K562 (cell line): ENCODE measurements at regions not wholly inside any gene's neighbourhood (a gene's known extent, or its start where the extent isn't known, plus 50 kb on each side); places are given as distances from the start of the nearest gene placed in this dataset.

Experiments
- ATAC-seq: fragments of 200-7000 bp; cut with Tn5 transposase; 3 replicates; pipeline ENCODE4 v1.9.1; 2020; ENCODE audit warnings: moderate library complexity
- BruUV-seq: library from RNA; stranded (reverse); fragments of 400-500 nt; replicated peaks from 2 replicates; lab custom pipeline; 2021; lab: Mats Ljungman, UMichigan
- CTCF ChIA-PET: fragments of 300-600 bp; formaldehyde crosslinking; extraction: SDS; loops from one replicate; lab custom pipeline; 2021; ENCODE audit warnings: low intra/inter-chr PET ratio; lab: Yijun Ruan, JAX
- POLR2A ChIA-PET: fragments of 300-600, 350-650 bp; sonication (Branson Sonifier 250); formaldehyde crosslinking; extraction: SDS; loops from one replicate; lab custom pipeline; 2021; ENCODE audit warnings: antibody characterized with exemption, inconsistent platforms; lab: Yijun Ruan, JAX
- DNase-seq, 4 experiments: peaks; one replicate each; pipeline versions ENCODE4 v3.0.0 to v3.0.0-alpha.2; 2011 to 2018; ENCODE audit warnings: low spot score in 3 of 4, mixed read lengths in 3 of 4; ENCODE audit errors: extremely low read depth in 1 of 4
- FAIRE-seq: peaks from 2 replicates; lab custom pipeline; 2011; peaks lifted over from hg19 to GRCh38; lab: Jason Lieb, UNC
- H2AFZ ChIP-seq: 2 replicates; pipeline ENCODE4 v1.6.0; 2011; ENCODE audit warnings: low read depth, low read length, control low read depth, inconsistent platforms
- H3K27ac ChIP-seq: fragments of 200-600 bp; 3 replicates; pipeline ENCODE4 v1.8.0; 2011; ENCODE audit warnings: low read depth, mild to moderate bottlenecking, control low read depth, inconsistent platforms, low read length, moderate library complexity, mixed read lengths; ENCODE audit errors: extremely low read depth
- H3K27me3 ChIP-seq, 2 experiments: fragments of 300-600 bp in 1 of 2; 2 replicates in 1 of 2; 3 replicates in 1 of 2; pipeline versions ENCODE4 v1.6.0 to v1.8.0; 2011; ENCODE audit warnings: inconsistent platforms in 2 of 2, low read length in 2 of 2, mild to moderate bottlenecking in 1 of 2, mixed read lengths in 1 of 2, moderate library complexity in 1 of 2; ENCODE audit not compliant: control insufficient read depth in 2 of 2, insufficient read depth in 2 of 2
- H3K36me3 ChIP-seq: fragments of 300-600 bp; 3 replicates; pipeline ENCODE4 v1.8.0; 2011; ENCODE audit warnings: mild to moderate bottlenecking, low read length, inconsistent platforms; ENCODE audit not compliant: control insufficient read depth, insufficient read depth
- H3K4me1 ChIP-seq, 2 experiments: fragments of 200-600 bp in 1 of 2; replicated peaks in 1 of 2; 2 replicates in 1 of 2; 3 replicates in 1 of 2; pipeline versions ENCODE4 v1.5.1 to v1.8.0; 2011; ENCODE audit warnings: inconsistent platforms in 2 of 2, low read length in 2 of 2, mild to moderate bottlenecking in 1 of 2, mixed read lengths in 1 of 2, moderate library complexity in 1 of 2; ENCODE audit not compliant: control insufficient read depth in 2 of 2, insufficient read depth in 2 of 2
- H3K4me2 ChIP-seq: 2 replicates; pipeline ENCODE4 v1.6.1; 2011; ENCODE audit warnings: low read length, control low read depth, inconsistent platforms, mixed read lengths; ENCODE audit not compliant: insufficient read depth
- H3K4me3 ChIP-seq: fragments of 200-600 bp; sonication (generic), shearing (Covaris generic); 2 replicates; pipeline ENCODE4 v1.5.1; 2016; ENCODE audit warnings: control low read depth, inconsistent platforms
- H3K79me2 ChIP-seq: fragments of 200-600 bp; 3 replicates; pipeline ENCODE4 v1.8.0; 2011; ENCODE audit warnings: low read length, inconsistent platforms; ENCODE audit not compliant: control insufficient read depth, insufficient read depth
- H3K9ac ChIP-seq, 2 experiments: 2 replicates each; pipeline versions ENCODE4 v1.6.0 to v1.6.1; 2011; ENCODE audit warnings: low read depth in 2 of 2, low read length in 2 of 2, control low read depth in 1 of 2, inconsistent platforms in 1 of 2, mild to moderate bottlenecking in 1 of 2, mixed read lengths in 1 of 2; ENCODE audit not compliant: insufficient read depth in 1 of 2
- H3K9me1 ChIP-seq: one replicate; pipeline ENCODE4 v1.6.0; 2011; ENCODE audit warnings: inconsistent platforms, mild to moderate bottlenecking, low read length, moderate library complexity; ENCODE audit not compliant: control insufficient read depth, insufficient read depth
- H3K9me3 ChIP-seq: replicated peaks from 2 replicates; pipeline ENCODE4 v1.5.1; 2011; ENCODE audit warnings: low read depth, low read length, inconsistent platforms; ENCODE audit not compliant: control insufficient read depth, insufficient read depth
- H4K20me1 ChIP-seq: replicated peaks from 2 replicates; pipeline ENCODE4 v1.6.1; 2011; ENCODE audit warnings: low read length, inconsistent platforms, mixed read lengths; ENCODE audit not compliant: control insufficient read depth, insufficient read depth
- NELFE ChIP-seq: IDR thresholded peaks from 2 replicates; pipeline ENCODE4 v1.6.1; 2011; ENCODE audit warnings: mild to moderate bottlenecking; ENCODE audit not compliant: insufficient read depth, insufficient read length
- PHF8 ChIP-seq: fragments of 200-600 bp; sonication (generic); IDR thresholded peaks from 2 replicates; pipeline ENCODE4 v1.6.1; 2012; ENCODE audit warnings: mixed run types, mild to moderate bottlenecking, inconsistent platforms, low read length, moderate library complexity, borderline replicate concordance
- SUPT5H ChIP-seq: fragments of 450-650 bp; IDR thresholded peaks from 2 replicates; pipeline ENCODE4 v1.6.1; 2016
- ZKSCAN8 ChIP-seq: fragments of 200-800 bp; sonication (Bioruptor generic); IDR thresholded peaks from 2 replicates; pipeline ENCODE4 v1.6.1; 2016; ENCODE audit warnings: missing genetic modification characterization, missing compliant biosample characterization
- WGBS: fragments of 100-300 bp; shearing (Covaris generic); methylation state at CpG from one replicate; pipeline ENCODE4 v1.1.6; 2016; ENCODE audit warnings: low coverage, mixed read lengths; ENCODE audit not compliant: insufficient coverage; ENCODE audit errors: missing lambda C conversion rate; 5-methylcytosine and 5-hydroxymethylcytosine counted together
- in situ Hi-C: fragments of 300-500 bp; cut with MboI; formaldehyde crosslinking; loops from 4 replicates; pipeline ENCODE4 v1.15.0; 2018; ENCODE audit warnings: inconsistent platforms, mixed read lengths
- intact Hi-C: fragments of 100-400 bp; cut with micrococcal nuclease; formaldehyde crosslinking; loops from 2 replicates; pipeline ENCODE4 v1.14.2; 2022
- TF ChIP-seq, protein P1 (sequence below): fragments of 250-450 bp; sonication (Bioruptor Pico); IDR thresholded peaks from 2 replicates; pipeline ENCODE4 v1.8.0; 2022; ENCODE audit warnings: moderate library complexity, mild to moderate bottlenecking, inconsistent platforms
- TF ChIP-seq, protein P2 (sequence below): fragments of 450-650 bp; IDR thresholded peaks from 2 replicates; pipeline ENCODE4 v1.6.1; 2016; ENCODE audit warnings: low read depth, mild to moderate bottlenecking, moderate library complexity
- TF ChIP-seq, protein P3 (sequence below): sonication (generic); formaldehyde crosslinking; IDR thresholded peaks from 2 replicates; pipeline ENCODE4 v1.8.0; 2022; ENCODE audit warnings: mild to moderate bottlenecking, missing genetic modification reagents, borderline replicate concordance
- TF ChIP-seq, protein P4 (sequence below): fragments of 450-650 bp; conservative IDR thresholded peaks from 2 replicates; pipeline ENCODE4 v1.6.1; 2016; ENCODE audit warnings: missing genetic modification characterization, low read depth, mild to moderate bottlenecking, missing compliant biosample characterization, moderate library complexity

DNA sequence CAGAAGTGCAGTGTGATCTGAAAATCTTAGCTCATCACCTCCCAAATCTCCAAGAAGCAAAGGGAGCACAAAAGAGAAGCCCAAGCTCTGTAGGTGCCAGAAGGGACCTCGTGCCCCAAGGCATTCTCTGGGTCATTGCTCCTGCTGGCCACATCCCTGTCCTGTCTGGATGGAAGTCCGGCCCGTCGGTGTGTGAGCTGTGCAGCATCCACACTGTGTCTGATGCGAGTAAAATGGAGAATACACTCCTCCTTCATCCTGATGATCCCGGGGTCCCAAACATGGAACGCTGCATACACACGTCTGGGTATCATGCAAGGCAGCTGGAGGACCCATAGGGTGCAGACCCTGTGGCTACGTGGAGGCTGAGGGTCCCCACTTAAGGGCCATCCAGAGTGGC, 851.4 kb downstream of the GALR1 start:
- no peaks in the 10 kb centered on the region for H3K4me1 ChIP-seq
- intact Hi-C loops, result no loop called here
- no peak overlapping the region for H3K27ac ChIP-seq
- no peak overlapping the region for H3K9ac ChIP-seq
- ChIA-PET POLR2A (no interaction called here), CTCF (no interaction called here)
- H3K27me3 ChIP-seq, result no peaks in the 10 kb centered on the region; a peak in 2 of 5 replicates
- no peak overlapping the region for H3K4me2 ChIP-seq
- in situ Hi-C loops, result no loop called here
- no peak overlapping the region for H3K4me3 ChIP-seq
- DNase-seq (no peak), ATAC-seq (no peak), FAIRE-seq (no peak)
- H3K9me3 ChIP-seq, result no peaks in the 10 kb centered on the region
- no peak overlapping the region for H2AFZ ChIP-seq
- WGBS, result 0% methylated on average over 6 of the region's 9 CpGs
- BruUV-seq, result no TSS peak
- TF ChIP-seq, protein P1, sequence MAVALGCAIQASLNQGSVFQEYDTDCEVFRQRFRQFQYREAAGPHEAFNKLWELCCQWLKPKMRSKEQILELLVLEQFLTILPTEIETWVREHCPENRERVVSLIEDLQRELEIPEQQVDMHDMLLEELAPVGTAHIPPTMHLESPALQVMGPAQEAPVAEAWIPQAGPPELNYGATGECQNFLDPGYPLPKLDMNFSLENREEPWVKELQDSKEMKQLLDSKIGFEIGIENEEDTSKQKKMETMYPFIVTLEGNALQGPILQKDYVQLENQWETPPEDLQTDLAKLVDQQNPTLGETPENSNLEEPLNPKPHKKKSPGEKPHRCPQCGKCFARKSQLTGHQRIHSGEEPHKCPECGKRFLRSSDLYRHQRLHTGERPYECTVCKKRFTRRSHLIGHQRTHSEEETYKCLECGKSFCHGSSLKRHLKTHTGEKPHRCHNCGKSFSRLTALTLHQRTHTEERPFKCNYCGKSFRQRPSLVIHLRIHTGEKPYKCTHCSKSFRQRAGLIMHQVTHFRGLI (CRISPR knock-in tag), result no peak
- no peak for TF ChIP-seq PHF8
- no peak for TF ChIP-seq SUPT5H
- no peak for TF ChIP-seq ZKSCAN8 (CRISPR knock-in tag)
- TF ChIP-seq, protein P2, sequence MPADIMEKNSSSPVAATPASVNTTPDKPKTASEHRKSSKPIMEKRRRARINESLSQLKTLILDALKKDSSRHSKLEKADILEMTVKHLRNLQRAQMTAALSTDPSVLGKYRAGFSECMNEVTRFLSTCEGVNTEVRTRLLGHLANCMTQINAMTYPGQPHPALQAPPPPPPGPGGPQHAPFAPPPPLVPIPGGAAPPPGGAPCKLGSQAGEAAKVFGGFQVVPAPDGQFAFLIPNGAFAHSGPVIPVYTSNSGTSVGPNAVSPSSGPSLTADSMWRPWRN, result no peak
- TF ChIP-seq, protein P3, sequence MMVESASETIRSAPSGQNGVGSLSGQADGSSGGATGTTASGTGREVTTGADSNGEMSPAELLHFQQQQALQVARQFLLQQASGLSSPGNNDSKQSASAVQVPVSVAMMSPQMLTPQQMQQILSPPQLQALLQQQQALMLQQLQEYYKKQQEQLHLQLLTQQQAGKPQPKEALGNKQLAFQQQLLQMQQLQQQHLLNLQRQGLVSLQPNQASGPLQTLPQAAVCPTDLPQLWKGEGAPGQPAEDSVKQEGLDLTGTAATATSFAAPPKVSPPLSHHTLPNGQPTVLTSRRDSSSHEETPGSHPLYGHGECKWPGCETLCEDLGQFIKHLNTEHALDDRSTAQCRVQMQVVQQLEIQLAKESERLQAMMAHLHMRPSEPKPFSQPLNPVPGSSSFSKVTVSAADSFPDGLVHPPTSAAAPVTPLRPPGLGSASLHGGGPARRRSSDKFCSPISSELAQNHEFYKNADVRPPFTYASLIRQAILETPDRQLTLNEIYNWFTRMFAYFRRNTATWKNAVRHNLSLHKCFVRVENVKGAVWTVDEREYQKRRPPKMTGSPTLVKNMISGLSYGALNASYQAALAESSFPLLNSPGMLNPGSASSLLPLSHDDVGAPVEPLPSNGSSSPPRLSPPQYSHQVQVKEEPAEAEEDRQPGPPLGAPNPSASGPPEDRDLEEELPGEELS (CRISPR knock-in tag), result no peak
- TF ChIP-seq, protein P4, sequence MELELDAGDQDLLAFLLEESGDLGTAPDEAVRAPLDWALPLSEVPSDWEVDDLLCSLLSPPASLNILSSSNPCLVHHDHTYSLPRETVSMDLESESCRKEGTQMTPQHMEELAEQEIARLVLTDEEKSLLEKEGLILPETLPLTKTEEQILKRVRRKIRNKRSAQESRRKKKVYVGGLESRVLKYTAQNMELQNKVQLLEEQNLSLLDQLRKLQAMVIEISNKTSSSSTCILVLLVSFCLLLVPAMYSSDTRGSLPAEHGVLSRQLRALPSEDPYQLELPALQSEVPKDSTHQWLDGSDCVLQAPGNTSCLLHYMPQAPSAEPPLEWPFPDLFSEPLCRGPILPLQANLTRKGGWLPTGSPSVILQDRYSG (tag), result no peak
- TF ChIP-seq NELFE, result no peak
- H4K20me1 ChIP-seq, result no peaks in the 10 kb centered on the region
- no peaks in the 10 kb centered on the region for H3K79me2 ChIP-seq
- H3K9me1 ChIP-seq, result no peaks in the 10 kb centered on the region
- H3K36me3 ChIP-seq, result no peaks in the 10 kb centered on the region
